ENCODE measurements at regions not wholly inside any gene's neighbourhood (a gene's known extent, or its start where the extent isn't known, plus 50 kb on each side); places are given as distances from the start of the nearest gene placed in this dataset.

DNA sequence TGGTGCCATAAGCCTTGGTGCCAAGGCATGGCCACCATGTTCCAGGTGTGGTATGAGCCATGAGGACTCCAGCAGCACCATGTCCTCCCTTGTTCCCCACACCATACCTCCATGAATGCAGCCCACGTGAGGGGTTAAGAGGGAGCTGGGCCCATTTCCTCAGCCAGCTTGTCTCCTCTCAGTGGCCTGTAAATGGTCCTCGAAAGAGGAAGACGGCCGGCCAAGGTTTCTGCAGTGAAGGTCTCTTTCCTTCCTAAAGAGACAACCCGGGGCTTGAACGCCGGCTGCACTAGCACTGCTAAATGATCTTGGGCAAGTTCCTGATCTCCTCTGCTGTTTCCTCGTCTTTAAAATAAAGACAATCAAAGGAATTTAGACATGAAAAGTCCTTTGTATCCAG is 154.0 kb downstream of the BMP7 start:
- H3K4me1 Mint-ChIP-seq: peaks cover 17% of the 10 kb centered on the region
- peaks cover 3% of the 10 kb centered on the region for H3K9me3 Mint-ChIP-seq
- peaks cover 27% of the 10 kb centered on the region for H3K27me3 Mint-ChIP-seq (ENCODE audit: low read depth)
- no peak overlapping the region for H3K4me3 Mint-ChIP-seq
- H3K36me3 Mint-ChIP-seq (ENCODE audit: low read depth): peaks cover 4% of the 10 kb centered on the region
- H3K27ac Mint-ChIP-seq: no peak overlapping the region
- TF ChIP-seq, protein P1, sequence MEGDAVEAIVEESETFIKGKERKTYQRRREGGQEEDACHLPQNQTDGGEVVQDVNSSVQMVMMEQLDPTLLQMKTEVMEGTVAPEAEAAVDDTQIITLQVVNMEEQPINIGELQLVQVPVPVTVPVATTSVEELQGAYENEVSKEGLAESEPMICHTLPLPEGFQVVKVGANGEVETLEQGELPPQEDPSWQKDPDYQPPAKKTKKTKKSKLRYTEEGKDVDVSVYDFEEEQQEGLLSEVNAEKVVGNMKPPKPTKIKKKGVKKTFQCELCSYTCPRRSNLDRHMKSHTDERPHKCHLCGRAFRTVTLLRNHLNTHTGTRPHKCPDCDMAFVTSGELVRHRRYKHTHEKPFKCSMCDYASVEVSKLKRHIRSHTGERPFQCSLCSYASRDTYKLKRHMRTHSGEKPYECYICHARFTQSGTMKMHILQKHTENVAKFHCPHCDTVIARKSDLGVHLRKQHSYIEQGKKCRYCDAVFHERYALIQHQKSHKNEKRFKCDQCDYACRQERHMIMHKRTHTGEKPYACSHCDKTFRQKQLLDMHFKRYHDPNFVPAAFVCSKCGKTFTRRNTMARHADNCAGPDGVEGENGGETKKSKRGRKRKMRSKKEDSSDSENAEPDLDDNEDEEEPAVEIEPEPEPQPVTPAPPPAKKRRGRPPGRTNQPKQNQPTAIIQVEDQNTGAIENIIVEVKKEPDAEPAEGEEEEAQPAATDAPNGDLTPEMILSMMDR (IDR thresholded peaks at IDR 0.05; ENCODE audit: unreplicated experiment in 3 of 3): no peak

DNA sequence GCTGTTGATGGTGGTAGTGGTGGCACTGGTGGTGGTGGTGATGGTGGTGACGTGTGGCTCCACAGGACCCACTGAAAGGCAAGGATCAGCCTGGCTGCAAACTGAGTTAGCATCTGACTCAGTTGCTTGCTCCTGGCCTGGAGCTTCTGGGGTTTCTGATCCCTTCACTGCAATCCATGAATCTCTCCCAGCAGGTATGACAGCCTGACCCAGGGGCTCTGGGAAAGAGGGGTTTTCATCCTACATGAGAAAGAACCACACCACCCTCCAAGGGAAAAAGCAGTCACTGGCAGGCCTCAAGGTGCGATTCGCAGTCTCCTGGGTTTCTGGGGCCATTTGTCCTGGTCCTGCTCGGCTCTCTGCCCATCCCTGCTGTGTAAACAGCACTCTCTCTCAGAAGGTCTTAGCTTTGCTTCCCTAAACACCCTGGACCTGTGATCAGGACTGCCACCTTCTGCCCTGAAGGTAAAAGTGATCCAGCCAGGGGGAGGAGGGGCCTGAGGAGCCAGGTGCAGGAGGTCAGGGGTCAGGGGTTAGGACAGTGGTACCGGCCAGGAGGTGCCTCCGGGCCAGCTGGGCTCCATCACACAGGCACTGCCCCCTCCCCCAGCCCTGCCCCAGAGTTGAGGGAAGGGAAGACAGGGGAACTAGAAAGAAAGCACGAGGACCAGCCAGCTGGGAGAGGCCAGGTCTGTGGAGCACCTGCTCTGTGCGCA is 152.0 kb downstream of the BMP7 start:
- TF ChIP-seq, protein P1 (IDR thresholded peaks at IDR 0.05; ENCODE audit: unreplicated experiment in 3 of 3): no peak
- Mint-ChIP-seq H3K27me3 (ENCODE audit: low read depth) (peaks cover 26% of the 10 kb centered on the region), H3K36me3 (ENCODE audit: low read depth) (peaks cover 4% of the 10 kb centered on the region), H3K4me1 (peaks cover 2% of the 10 kb centered on the region), H3K9me3 (peaks cover 5% of the 10 kb centered on the region), H3K4me3 (no peak overlapping the region), H3K27ac (no peak overlapping the region)

DNA sequence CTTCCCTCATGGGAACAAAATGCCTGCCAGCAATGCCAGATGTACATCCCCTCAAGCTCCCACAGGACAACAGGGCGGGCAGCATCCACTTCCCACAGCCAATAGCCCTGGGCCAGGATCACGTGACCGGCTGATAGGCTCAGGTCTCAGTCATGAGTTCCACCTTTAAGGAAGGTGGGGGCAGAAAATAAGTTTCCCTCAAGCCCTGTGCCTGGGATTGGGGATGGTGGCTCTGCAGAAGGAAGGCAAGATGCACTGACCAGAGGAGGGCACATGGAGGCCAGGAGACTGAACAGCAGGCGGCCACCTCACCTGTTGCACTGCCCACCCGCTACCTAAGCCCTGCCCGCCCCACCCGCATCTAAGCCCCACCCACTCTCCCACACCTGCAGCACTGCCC is 149.1 kb downstream of the BMP7 start:
- no peak overlapping the region for H3K27ac Mint-ChIP-seq
- peaks cover 5% of the 10 kb centered on the region for H3K9me3 Mint-ChIP-seq
- peaks cover 20% of the 10 kb centered on the region for H3K27me3 Mint-ChIP-seq (ENCODE audit: low read depth)
- no peak overlapping the region for H3K4me3 Mint-ChIP-seq
- TF ChIP-seq, protein P1 (IDR thresholded peaks at IDR 0.05; ENCODE audit: unreplicated experiment in 3 of 3): no peak
- peaks cover 2% of the 10 kb centered on the region for H3K4me1 Mint-ChIP-seq
- H3K36me3 Mint-ChIP-seq (ENCODE audit: low read depth): peaks cover 4% of the 10 kb centered on the region

DNA sequence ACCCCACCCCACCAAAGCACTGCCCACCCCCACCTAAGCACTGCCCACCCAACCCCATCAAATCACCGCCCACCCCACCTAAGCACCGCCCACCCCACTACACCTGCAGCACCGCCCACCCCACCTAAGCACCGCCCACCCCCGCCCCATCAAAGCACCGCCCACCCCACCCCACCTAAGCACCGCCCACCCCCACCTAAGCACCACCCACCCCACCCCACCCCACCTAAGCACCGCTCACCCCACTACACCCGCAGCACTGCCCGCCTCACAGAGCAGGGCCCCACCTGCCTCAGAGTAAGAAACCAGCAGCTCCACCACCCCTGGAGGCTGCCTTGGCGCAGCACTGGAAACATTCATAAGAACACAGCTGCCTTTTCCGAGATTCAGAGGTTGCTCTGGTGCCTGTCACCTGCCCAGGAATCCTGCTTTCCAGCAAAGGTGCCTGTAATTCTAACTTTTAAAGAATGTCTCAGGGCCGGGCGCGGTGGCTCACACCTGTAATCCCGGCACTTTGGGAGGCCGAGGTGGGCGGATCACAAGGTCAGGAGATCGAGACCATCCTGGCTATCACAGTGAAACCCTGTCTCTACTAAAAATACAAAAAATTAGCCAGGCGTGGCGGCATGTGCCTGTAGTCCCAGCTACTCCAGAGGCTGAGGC is 148.2 kb downstream of the BMP7 start:
- no peak overlapping the region for H3K27ac Mint-ChIP-seq
- peaks cover 20% of the 10 kb centered on the region for H3K27me3 Mint-ChIP-seq (ENCODE audit: low read depth)
- peaks cover 7% of the 10 kb centered on the region for H3K4me1 Mint-ChIP-seq
- H3K9me3 Mint-ChIP-seq: peaks cover 5% of the 10 kb centered on the region
- TF ChIP-seq, protein P1 (IDR thresholded peaks at IDR 0.05; ENCODE audit: unreplicated experiment in 3 of 3): no peak
- H3K36me3 Mint-ChIP-seq (ENCODE audit: low read depth): peaks cover 4% of the 10 kb centered on the region
- no peak overlapping the region for H3K4me3 Mint-ChIP-seq

Data from nephron (organoid).